ENCODE measurements at regions not wholly inside any gene's neighbourhood (a gene's known extent, or its start where the extent isn't known, plus 50 kb on each side); places are given as distances from the start of the nearest gene placed in this dataset.

DNA sequence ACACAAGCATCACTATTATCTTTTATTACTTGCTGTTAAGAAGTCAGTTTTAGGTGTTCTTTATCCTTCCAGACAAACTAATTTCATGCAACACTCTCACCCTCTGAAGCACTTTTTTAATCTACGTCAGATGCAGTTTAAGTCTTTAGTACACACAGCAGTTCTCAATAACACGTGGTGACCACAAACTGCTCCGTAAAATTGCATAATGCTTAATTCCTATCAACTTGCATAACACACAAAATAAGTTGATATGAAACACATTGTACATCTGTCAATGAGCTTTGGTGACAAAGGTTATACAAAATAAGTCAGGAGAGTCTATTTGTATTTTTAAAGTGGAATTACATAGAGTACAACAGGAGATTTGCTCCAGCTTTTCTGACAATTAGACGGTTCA lies 140.9 kb upstream of the ETS2 start:
- TF ChIP-seq, protein P1, sequence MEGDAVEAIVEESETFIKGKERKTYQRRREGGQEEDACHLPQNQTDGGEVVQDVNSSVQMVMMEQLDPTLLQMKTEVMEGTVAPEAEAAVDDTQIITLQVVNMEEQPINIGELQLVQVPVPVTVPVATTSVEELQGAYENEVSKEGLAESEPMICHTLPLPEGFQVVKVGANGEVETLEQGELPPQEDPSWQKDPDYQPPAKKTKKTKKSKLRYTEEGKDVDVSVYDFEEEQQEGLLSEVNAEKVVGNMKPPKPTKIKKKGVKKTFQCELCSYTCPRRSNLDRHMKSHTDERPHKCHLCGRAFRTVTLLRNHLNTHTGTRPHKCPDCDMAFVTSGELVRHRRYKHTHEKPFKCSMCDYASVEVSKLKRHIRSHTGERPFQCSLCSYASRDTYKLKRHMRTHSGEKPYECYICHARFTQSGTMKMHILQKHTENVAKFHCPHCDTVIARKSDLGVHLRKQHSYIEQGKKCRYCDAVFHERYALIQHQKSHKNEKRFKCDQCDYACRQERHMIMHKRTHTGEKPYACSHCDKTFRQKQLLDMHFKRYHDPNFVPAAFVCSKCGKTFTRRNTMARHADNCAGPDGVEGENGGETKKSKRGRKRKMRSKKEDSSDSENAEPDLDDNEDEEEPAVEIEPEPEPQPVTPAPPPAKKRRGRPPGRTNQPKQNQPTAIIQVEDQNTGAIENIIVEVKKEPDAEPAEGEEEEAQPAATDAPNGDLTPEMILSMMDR (conservative IDR thresholded peaks at IDR 0.05): no peak
- TF ChIP-seq EZH2 (IDR thresholded peaks at IDR 0.05; ENCODE audit: low read depth): no peak
